IPS-NIHi11 (cell line): ENCODE measurements at regions not wholly inside any gene's neighbourhood (a gene's known extent, or its start where the extent isn't known, plus 50 kb on each side); places are given as distances from the start of the nearest gene placed in this dataset.
"Not testable (repeated sequence)": the region's sequence is repeated elsewhere in the genome, so short reads cannot be mapped to it uniquely, and the experiment has no call there.

Experiments
- DNase-seq: peaks from one replicate; pipeline ENCODE4 v3.0.0; 2012; ENCODE audit warnings: mixed read lengths, low spot score

DNA sequence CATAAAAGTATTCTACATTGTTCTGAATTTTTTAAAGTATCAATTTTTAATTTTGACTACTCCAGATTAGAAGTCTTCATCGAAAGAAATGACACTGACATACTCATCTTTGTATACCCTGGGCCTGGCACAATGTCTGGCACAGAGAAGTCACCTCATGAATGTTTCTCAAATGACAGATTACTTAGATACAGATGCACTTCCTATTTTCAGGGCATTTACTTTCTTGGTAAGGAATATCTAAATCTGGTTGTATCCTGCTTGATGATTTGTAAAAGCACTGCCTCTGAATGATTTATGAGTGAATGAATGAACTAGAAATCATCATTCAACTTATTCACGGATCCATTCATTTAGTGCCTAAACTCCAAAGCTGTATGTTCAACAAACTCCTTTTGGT lies 1784.7 kb downstream of the LRRC4C start:
- no peak for DNase-seq

- DNase-seq: no peak
Observed at GRCh38 chr11:39674024-39674423, 1785.4 kb downstream of the LRRC4C start.

DNA sequence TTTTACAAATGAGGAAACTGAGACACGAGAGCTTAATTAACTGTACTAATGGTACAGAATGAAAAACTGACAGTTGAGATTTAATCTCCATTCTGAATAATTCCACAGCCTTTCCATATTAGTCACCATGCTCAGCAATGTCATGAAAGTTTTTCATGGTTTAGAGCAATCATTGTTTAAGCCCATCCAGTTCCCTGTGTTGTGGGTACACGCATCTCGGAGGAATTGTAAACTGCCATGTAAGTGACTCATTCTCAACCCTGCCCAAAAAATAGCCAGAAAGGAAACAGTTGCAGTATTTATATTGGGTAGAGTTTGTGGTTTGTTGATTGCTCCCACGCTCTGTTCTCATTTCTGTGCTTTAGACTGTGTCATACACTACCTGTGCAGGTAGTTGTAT lies 1790.8 kb downstream of the LRRC4C start:
- no peak for DNase-seq

DNA sequence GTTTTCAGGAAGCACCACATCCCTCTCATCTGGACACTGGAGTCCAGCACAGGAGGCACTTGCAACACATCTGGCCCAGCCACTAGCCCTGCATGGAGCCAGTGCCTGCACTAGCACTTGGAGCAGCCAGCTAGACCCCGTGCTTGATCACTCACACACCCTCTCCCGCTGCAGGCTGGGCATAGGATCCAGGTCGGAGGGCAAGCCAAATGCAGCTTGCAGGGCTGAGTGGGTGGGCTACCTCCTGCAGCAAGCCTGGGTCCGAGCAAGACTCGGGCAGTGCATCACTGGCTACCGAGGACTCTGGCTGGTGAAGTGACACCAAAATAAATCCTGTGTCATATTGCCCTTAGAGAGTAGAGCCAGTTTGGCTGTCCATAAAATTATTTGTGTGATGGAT lies 1795.4 kb downstream of the LRRC4C start:
- no peak for DNase-seq

DNA sequence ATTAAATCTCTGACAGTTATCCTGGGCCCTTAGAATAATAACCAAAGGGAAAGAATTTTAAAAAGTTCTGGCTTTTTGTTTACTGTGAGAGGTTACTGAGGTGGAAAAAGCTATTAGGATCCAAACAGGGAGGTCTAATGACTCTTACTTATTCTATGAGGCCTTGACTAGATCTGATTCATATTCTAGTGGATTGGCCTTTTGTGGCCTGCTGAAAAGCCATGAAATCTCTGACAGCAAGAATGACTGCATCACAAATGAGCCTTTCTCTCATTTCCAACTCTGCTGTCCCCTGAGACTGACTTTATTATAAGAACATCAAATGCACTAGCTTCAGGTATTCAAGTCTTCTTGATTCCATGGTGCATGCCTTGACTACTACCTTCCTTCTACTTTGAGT lies 1797.6 kb downstream of the LRRC4C start:
- DNase-seq: no peak

- no peak for DNase-seq
Observed at GRCh38 chr11:39651857-39652461, 1807.5 kb downstream of the LRRC4C start.

- DNase-seq: no peak
Observed at GRCh38 chr11:39641751-39642150, 1817.7 kb downstream of the LRRC4C start.

GRCh38 chr11:39630365-39630764 lies 1829.1 kb downstream of the LRRC4C start:
- no peak for DNase-seq

DNA sequence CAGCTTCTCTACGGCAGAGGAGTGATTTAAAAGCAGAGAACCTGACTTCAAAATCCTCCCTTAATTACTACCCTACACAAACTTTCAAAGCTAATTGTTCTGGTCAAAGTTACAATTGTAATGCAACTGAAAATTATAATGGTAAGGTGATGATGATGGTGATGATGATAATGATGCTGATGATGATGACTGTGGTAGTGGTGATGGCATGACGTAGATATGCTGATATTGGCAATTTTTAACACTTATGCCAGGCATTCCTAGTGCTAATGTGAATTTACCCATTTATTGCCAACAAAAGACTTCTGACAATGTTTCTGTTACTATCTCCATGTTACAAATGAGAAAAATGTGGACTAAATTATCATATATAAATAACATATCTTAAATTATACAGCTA lies 1831.1 kb downstream of the LRRC4C start:
- no peak for DNase-seq

DNA sequence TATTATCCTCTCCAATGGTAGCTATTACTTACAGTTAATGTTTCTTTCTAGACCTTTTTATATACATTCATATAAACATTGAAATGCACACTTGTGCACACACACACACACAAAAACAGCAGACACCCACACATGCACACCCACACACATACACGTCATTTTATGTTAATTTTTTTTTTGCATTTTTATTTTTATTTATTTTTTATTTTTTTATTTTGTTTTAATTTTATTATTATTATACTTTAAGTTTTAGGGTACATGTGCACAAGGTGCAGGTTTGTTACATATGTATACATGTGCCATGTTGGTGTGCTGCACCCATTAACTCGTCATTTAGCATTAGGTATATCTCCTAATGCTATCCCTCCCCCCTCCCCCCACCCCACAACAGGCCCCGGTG lies 1839.1 kb downstream of the LRRC4C start:
- DNase-seq: not testable (repeated sequence)

DNA sequence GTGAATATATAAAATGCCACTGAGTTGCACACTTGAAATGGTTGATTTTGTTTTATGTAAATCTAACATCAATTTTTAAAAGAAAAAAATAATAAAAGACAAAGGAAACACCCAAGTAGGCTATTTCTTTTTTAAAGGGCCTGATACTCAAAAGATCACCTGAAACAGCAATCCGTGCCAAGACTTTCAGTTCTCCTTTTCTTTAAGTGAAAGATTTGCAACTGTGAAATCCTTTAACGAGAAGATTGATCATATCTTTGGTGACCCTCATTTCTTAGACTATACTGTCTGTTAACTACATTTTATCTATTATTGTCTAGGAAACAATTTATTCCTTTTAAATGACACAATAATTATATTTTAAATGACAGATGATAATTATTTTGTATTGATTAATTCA lies 1841.5 kb downstream of the LRRC4C start:
- DNase-seq: no peak

GRCh38 chr11:39589391-39589790 lies 1870.1 kb downstream of the LRRC4C start:
- no peak for DNase-seq

DNA sequence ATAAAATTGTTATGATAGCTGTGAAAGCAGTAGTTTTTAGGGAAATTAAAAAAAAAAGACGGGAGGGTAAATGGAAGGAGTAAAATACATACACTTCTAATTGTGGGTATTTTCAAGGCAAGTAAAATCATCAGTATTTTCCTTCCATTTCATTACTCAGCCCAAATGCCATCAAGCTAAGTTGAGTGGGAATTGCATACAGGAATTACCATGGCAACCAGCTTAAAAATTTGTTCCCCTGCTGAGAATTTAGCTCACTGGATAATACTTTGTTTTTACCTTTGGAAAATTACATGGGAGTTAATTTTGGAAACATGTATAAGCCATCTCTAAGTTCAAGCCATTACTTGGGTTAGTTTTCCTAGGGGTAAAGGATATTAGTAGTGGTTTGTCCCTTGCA lies 1873.4 kb downstream of the LRRC4C start:
- DNase-seq: no peak

DNA sequence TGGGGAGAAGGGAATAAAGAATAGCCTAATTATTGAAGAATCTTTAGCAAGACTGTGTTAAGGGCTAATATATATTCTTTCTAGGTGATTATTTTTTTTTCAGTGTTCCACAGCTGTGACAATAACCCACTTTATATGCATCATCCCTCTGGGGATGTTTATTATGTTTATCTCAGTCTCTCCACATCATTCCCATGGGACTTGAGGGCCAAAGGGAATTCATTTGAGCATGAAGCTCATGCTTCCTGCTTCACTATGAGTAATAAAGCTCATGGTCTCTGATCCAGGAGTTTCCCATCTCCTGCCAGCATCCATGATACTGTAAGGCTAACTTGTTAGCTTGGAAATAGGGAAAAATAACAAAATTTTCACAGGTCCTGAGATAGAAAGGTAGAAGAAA lies 1888.4 kb downstream of the LRRC4C start:
- DNase-seq: no peak

GRCh38 chr11:39570526-39570925 lies 1888.9 kb downstream of the LRRC4C start:
- DNase-seq: no peak

- no peak for DNase-seq
Observed at GRCh38 chr11:39569789-39570188, 1889.7 kb downstream of the LRRC4C start.

DNA sequence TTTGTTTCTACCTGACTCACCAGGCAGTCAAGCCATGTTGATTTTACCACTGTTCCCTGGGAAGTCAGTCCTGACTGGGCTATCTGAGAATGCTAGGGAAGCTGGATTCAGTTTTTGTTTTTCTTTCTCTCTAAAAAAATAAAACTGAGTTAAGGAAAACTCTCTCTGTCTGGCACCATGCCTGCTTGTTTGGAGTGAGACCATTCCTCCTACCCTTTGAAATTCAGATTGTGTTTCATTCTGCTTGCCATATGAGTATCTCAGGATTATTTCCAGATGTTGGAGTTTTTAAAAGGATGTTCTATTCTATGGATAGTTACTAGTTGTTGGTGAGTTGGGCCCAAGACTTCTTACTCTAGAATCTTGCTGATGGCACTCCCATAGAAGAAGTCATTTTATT lies 1917.0 kb downstream of the LRRC4C start:
- no peak for DNase-seq

DNA sequence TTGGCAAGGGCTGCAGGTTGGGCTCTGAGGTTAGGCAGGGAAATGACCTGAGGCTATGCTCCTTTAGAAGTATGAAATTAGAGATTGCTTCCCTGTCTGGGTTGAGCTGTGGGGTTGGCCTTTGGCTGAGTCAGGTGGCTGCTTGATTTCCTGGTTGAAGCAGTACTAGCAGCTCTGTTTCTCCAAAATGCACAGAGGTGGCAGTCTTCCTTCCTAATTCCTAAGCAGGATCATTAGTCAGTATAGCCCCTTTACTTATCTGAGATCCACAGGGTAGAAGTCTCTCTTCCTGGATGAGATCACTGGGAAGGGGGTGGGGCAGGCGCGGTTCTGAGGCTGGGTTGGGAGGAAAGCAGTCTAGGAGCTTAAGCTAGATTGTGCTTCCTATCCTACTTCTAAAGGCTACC lies 1917.5 kb downstream of the LRRC4C start:
- peak; percentile 17 for DNase-seq

- DNase-seq: not testable (repeated sequence)
Observed at GRCh38 chr11:39536323-39536722, 1923.1 kb downstream of the LRRC4C start.
